HS-27A (cell line): ENCODE measurements at regions not wholly inside any gene's neighbourhood (a gene's known extent, or its start where the extent isn't known, plus 50 kb on each side); places are given as distances from the start of the nearest gene placed in this dataset.

ENCODE experiments used
- DNase-seq: peaks from one replicate; pipeline ENCODE4 v3.0.0-alpha.2; 2012; ENCODE audit warnings: low read depth, missing footprints

DNA sequence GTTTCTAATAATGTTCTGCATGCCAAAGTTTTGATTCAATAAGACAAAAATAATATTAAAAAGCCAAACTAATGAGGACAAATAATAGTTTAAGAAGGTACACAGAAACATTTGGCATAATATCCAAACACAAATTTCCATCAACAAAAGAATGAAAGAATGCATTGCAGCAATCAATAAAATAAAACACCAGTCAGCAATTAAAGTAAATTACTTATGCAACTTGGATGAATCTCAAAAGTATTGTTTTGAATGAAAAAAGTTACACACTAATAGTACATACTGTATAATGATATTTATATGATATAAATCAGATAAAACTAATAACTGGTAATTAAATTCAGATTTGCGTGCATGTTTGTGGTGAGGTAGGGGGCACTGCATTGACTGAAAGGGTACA is 285.5 kb upstream of the PCDH10 start:
- no peak for DNase-seq

GRCh38 chr4:132865458-132865857 is 283.6 kb upstream of the PCDH10 start:
- DNase-seq: no peak

GRCh38 chr4:132865922-132866321 is 283.2 kb upstream of the PCDH10 start:
- DNase-seq: no peak

DNA sequence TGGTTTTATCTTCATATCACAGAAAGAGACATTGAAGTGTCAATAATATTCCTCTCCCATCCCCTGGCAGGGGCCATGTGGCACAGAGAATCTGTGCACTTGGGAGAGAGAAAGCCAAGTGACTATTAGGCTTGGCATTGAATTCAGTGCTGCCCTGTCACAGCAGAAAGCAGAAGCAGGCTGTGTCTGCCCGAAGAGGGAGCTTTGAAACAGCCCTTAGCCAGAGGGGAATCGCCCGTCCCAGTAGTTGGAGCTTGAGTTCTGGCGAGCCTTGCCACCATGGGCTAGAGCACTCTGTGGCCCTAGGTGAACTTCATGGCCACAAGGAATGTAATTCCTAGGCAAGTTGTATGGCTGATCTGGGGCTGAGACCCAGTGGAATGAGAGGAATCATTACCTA is 282.5 kb upstream of the PCDH10 start:
- DNase-seq: no peak

- DNase-seq: no peak
Measured at GRCh38 chr4:132893787-132894186, 255.3 kb upstream of the PCDH10 start.

- no peak for DNase-seq
Measured at GRCh38 chr4:132901224-132901623, 247.9 kb upstream of the PCDH10 start.

DNA sequence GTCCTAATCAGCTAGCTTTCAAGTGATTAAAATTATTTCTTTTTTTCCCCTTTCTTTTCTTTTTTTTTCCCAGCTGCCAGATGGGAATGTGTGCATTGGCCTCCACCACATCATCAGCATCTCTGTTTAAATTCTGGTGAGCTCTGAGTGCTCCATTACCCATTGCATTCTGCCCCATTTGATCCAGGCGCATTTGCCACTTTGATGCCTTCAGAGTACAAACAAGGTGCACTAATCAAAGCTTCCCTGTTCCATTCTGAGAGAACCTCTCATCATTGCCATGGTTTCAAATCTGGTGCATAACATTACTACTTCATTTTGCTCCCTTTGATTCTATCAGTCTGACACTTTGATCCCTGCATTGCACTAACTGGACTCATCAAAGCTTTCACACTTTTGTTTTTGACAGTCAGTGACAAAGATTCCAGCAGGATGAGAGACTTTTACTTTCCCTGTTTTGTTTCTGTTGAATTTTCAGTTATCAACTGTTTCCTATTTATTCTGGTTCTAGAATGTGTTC is 238.8 kb upstream of the PCDH10 start:
- no peak for DNase-seq

GRCh38 chr4:132918096-132918495 is 231.0 kb upstream of the PCDH10 start:
- DNase-seq: no peak

GRCh38 chr4:132923516-132923915 is 225.6 kb upstream of the PCDH10 start:
- DNase-seq: no peak

GRCh38 chr4:132934911-132935310 is 214.2 kb upstream of the PCDH10 start:
- DNase-seq: no peak

DNA sequence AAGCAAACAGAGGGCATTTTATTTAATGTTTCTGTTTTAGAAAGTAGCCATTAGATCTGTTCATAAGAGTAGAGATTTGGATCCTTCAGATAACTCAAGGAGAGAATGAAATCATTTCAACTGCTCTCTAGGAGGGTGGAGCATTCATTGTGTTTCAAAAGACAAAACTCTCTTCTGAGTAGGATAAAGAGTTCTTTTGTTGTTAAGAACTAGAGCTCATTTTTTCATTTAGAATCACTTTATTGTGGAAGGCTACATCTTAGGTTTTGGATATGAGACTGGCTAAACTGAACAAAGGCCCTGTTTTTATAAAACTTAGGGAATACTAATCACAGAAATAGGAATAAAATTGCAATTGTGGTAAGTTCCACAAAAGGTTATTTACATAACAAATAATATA is 193.9 kb upstream of the PCDH10 start:
- no peak for DNase-seq

GRCh38 chr4:132956962-132957361 is 192.1 kb upstream of the PCDH10 start:
- DNase-seq: no peak

- DNase-seq: no peak
Measured at GRCh38 chr4:132958457-132959263, 190.4 kb upstream of the PCDH10 start.

DNA sequence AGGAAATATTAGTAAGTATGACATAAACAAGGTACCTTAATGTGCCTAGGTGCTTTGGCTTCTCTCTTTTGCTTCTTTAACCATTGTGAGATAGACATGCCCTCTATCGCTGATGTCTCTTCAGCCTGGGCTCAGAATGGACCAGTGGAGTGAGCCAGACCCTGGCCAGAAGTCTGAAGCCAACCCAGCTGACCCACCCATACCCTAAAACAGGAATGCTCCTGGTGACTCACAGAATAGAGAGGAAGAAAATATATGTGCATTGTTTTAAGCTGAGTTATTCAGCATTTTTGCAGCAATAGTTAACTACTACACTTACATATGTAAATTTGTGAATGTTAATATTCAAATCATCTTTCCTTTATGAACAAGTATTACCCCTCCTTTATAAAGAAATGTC is 167.5 kb upstream of the PCDH10 start:
- no peak for DNase-seq

GRCh38 chr4:132982151-132982550 is 166.9 kb upstream of the PCDH10 start:
- peak; percentile 77 for DNase-seq

- no peak for DNase-seq
Measured at GRCh38 chr4:132991111-132991510, 158.0 kb upstream of the PCDH10 start.

GRCh38 chr4:132992686-132993085 is 156.4 kb upstream of the PCDH10 start:
- DNase-seq: no peak

DNA sequence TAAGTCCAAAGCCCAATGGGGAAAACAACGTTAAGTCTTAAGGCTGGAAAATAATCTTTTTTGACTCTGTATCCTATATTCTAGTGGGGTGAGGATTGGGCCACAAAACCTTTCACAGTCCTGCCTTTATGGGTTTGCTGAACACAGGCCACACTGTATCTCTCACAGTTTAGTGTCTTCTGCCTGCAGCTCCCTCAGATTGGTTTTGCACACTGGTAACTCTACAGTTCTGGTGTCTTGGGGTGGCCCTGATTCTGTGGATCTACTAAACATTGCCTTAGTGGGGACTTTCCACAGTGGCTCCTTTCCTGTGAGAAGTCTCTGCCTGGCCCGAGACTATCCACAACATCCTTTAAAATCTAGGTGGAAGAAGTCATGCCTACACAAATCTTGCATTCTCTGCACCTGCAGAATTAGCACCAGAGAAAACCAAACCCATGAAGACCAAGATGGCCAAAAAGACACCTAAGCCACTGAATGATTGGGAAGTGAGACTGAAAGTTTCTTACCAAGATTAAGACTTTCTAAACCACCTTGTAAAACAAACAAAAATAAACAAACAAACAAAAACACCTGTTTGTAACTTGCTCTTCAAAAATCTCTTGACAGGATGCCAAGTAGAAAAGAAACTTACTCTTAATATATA is 150.4 kb upstream of the PCDH10 start:
- no peak for DNase-seq

- peak; percentile 48 for DNase-seq
Measured at GRCh38 chr4:133000012-133000411, 149.1 kb upstream of the PCDH10 start.

DNA sequence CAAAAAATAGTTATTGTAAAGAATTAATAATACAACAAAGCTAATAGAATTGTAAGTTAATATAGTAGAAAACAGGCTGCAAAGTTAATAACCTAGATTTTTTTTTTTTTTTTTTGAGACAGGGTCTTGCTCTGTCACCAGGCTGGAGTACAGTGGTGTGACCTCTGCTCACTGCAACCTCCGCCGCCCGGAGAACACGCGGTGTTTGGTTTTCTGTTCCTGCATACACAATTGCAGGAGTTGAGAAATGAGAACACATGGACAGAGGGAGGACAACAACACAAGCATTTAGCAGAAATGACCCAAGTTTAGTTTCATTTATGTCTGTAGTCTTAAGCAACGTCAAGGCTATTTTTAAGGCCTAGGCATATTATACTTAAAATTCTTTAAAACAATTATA is 145.9 kb upstream of the PCDH10 start:
- no peak for DNase-seq

- DNase-seq: no peak
Measured at GRCh38 chr4:133014473-133015135, 134.5 kb upstream of the PCDH10 start.

GRCh38 chr4:133045288-133045687 is 103.8 kb upstream of the PCDH10 start:
- DNase-seq: no peak

DNA sequence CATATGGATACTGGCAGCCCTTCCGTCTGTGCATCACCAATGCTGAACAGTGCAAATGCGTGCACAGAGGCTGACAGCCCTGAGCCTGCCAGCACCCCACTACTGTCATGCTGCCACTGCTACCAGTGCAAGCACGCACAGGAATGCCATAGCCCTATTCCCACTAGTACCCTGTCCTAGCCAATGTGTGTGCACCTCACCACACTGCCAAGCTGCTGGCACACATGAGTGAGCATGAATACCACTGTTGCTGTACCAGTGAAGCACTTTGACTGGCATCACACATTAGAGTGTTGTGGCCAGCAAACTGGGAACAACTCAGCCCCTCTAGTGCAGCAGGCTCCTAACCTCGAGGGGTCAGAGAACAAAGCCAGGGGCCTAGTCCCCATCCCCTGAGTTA is 102.9 kb upstream of the PCDH10 start:
- DNase-seq: no peak
